CMK (cell line): ENCODE measurements at regions not wholly inside any gene's neighbourhood (a gene's known extent, or its start where the extent isn't known, plus 50 kb on each side); places are given as distances from the start of the nearest gene placed in this dataset.

Experiments
- DNase-seq: peaks from one replicate; pipeline ENCODE4 v3.0.0-alpha.2; 2010; ENCODE audit warnings: low read depth

- DNase-seq: no peak
These were observed 135.0 kb downstream of the NMUR2 start for GRCh38 chr5:152270096-152270495.

DNA sequence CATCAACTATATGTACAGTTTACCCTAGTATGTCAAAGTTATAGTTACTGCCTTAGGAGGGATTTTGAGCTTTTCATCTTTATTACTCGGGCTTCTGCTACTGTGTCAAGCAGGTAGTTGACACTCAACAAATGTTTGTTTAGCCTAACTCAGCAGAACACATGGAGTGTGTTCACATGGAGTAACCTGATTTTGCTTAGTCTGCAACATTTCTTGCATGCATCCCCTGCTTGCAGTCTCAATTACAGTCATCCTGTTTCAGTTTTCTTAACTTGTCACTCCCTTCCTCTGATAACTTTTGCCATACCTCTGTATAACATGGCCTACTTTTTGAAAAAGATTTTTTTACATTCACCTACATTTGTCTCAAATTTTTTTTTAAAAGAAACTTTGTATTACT, 135.5 kb downstream of the NMUR2 start:
- no peak for DNase-seq

DNA sequence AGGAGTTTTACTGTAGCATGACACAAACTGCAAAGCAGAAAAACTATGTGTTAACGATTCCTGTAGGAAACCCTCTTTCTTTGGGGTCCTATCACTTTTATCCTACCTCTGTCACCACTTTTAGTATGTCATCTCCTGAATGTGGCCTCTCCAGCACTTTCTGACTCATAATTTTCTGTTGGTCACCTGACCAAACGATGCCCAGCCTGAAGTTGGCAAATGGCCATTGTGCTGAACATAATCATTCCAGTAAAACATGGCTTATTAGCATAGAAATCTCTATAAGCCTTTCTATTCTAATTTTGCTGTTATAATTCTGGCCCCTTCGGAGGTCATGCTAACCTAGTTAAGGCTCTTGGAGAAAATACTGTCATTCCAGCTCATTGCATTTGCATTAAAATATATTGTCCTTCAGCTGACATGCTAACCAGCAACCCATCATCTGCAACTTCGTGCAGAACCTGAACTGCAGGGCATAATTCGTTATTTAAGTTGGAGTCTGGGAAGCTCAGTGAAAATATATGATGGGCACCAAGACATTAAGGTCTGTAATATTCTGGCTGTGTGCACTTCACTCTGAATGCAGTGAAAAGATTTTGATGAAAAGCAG, 140.3 kb downstream of the NMUR2 start:
- no peak for DNase-seq

GRCh38 chr5:152262667-152263066, 142.4 kb downstream of the NMUR2 start:
- DNase-seq: no peak

- DNase-seq: no peak
These were observed 144.1 kb downstream of the NMUR2 start for GRCh38 chr5:152260940-152261339.

DNA sequence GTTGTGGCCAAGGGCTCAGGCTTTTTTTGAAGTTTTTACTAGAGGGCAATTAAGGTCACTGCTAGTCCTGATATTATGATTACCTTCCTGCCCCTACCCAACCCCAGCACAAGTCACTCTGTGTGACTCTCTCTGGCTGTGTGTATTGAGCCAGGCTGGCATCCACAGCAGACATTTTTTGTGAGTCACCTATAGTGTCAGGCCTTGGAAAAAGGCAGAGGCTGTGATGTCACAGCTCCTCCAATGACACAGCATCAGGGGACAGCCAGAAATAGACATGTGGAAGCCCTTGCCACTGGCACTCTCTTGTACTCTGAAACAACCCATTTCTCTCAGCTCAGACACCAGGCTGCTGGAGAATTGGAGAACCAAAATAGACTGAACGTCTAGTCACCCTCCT, 145.4 kb downstream of the NMUR2 start:
- no peak for DNase-seq

DNA sequence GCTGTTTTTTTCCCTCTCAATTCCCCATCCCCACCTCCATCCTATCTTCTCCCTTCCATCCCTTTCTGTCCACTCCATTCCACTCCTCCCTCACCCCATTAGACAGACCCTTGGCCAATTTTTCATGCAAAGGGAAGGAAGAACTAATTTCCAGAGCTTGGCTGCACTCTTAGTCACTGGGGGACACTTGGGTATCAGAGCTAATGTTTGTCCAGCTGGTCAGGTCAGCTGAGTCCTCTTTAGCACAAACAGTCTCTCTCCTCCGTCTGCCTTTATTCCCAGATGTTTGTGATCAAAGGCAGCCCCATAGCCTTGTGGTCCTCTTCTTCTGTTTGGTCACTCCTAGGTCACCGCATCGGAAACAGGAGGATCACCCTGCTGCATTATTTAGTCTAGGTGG, 148.5 kb downstream of the NMUR2 start:
- no peak for DNase-seq

- DNase-seq: no peak
These were observed 149.7 kb downstream of the NMUR2 start for GRCh38 chr5:152255411-152255810.

- DNase-seq: no peak
These were observed 157.2 kb downstream of the NMUR2 start for GRCh38 chr5:152247850-152248385.

DNA sequence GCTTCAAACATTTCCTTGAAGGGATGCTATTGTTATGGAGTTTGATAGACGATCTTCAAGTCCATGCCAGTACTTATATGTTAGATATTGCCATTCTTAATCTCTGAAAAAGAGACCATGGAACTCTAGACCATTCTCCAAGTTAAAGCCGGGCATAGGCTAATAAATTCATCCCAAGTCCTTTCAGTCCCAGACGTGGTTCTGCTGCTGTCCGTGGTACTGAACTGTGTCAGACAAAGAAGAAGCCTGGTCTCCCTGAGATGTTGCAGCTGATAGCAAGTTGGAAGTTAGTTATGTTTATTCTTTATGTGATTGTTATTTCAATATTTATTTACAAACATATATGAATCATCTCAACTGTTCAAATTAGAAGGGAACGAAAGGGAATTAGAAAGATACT, 158.7 kb downstream of the NMUR2 start:
- DNase-seq: peak; percentile 27

- DNase-seq: no peak
These were observed 167.5 kb downstream of the NMUR2 start for GRCh38 chr5:152237531-152237930.

DNA sequence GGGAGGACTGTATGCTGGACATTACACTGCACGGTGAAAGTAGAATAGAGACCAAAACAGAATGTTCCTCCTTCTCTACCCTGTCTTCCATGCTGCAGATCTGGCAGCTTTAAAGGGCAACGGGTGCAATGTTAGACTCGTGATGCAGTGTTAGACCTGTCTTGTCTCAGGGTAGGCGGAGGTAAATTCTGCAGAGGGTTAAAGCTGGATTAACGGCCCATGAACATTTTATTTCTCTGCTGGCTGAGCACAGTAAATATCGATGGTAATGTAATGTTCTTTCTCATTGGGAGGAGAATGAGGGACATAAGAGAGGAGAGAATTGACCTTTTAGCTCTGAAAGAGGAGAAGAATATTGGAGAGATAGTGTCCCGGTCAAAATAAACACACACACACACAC, 178.9 kb downstream of the NMUR2 start:
- DNase-seq: no peak

- DNase-seq: no peak
These were observed 183.1 kb downstream of the NMUR2 start for GRCh38 chr5:152221721-152222629.

DNA sequence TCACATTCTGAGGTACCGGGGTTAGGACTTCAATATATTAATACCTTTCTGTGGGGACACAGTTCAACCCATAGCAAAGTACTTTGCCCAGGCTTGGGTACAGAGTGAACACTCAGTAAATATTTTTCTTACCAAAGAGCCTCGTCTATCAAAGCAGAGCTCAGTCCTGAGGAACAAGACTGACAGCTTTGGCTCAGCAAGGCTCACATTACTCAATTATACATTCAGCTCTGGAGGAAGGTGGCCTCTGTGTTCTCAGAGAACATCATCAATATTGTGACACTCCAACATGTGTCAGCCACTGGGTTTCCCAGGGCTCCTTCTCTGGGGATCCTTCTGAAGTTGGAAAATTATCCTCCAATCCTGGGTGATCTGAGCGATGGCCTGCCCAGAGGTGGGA, 186.4 kb downstream of the NMUR2 start:
- DNase-seq: no peak

DNA sequence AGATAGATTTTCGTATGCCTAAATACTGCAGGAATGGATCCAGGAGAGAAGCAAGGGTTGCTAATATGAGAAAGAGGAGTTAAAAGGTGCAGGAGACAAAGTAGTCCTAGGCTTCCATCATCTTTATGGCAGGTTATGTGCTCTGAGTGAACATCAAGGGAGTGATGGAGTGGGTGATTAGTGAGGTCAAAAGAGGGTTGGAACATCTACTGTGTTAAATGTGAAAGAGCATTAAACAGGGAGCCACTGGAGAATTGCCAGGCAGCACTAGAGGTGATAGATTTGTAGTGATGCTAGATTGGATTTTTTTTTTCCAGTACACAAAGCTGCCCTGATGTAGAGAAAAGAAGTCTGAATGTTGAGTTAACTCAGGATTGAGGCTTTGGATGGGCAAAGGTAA, 199.3 kb downstream of the NMUR2 start:
- DNase-seq: no peak

DNA sequence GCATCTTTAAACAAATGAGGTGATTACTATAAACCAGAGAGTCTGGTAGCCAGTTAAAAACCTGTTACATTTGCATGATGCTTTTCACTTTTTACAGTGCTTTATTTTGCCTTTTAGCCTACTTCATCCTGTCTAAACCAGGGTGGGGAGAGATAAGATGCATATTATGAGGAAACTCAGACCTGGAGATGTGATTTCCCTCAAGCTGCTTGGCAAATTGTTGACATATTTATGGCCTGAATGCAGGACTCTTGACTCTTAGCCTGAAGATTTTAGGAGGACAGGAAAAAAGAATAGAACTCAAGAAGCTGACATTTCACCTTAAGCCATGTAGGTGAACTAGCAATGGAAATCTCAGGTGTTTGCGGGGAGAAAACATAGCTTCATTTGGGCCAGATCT, 202.8 kb downstream of the NMUR2 start:
- DNase-seq: no peak

DNA sequence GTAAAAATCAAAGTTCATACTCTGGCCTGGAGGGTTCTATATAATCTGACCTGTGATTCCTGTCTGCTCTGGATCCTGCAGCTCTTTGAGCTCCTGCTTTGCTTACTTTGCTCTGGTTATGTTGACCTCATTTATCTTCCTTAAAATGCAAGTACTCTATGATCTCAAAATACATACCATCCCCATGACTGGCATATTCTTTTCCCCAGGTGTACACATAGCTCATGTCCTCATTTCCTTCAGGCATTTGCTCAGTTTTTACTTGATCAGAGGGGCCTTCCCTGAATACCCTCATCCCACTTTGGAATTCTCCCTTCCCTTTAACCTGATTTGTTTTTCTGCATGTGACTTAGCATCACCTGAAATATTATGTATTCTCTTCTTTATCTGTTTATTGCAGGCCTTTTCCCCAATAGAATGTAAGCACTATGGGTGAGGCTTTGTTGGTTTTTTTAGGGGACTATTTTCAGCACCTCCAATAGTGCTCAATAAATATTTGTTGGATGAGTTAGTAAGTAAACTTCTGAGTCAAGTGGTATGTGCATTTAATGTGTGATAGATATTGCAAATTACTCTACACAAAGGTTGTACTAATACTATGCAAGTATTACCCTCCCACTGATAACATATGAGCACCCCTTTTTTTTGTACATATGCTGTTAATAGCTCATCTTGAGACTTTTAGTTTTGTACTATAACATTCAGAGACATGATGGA, 211.5 kb downstream of the NMUR2 start:
- DNase-seq: no peak

DNA sequence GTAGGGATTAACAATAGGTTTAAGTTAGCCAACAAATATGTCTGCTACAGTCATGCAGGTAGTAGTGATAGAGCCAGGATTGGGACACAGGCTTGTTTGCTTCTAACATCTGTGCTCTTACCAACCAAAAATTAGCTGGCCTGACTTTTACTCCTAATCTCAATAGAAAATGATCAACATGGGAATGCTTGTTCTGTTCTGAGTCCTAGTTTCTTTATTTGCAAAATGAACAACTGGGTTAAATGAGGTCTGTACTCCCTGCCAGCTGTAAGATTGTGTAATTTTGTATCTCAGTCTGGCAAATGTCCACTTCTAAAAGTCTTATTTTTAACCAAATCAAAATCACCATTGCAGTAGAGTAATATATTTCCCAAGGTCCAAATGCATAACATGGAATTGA, 216.8 kb downstream of the NMUR2 start:
- DNase-seq: no peak

DNA sequence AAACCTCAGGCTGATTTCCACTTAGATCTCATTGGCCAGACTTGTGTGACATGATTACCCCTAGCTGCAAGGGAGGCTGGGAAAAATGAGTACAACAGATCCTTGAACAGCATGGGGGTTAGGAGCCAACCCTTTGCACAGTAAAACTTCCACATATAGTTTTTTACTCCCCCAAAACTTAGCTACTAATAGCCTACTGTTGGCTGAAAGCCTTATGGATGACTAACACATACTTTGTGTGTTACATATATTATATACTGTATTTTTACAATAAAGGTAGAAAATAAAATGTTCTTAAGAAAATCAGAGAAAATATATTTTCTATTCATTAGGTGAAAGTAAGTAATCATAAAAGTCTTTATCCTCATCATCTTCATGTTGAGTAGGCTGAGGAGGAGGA, 217.4 kb downstream of the NMUR2 start:
- no peak for DNase-seq

GRCh38 chr5:152185547-152186245, 219.4 kb downstream of the NMUR2 start:
- no peak for DNase-seq

GRCh38 chr5:152184266-152184665, 220.8 kb downstream of the NMUR2 start:
- DNase-seq: no peak

GRCh38 chr5:152181461-152181860, 223.6 kb downstream of the NMUR2 start:
- DNase-seq: no peak
